GM12878 (cell line): ENCODE measurements at regions not wholly inside any gene's neighbourhood (a gene's known extent, or its start where the extent isn't known, plus 50 kb on each side); places are given as distances from the start of the nearest gene placed in this dataset.

Source experiments
- ATAC-seq: fragments of 200-7000 bp; cut with Tn5 transposase; 3 replicates; pipeline ENCODE4 v1.9.1; 2020; ENCODE audit warnings: mild to moderate bottlenecking, moderate library complexity
- BruUV-seq: library from RNA; stranded (reverse); fragments of 400-500 nt; replicated peaks from 2 replicates; lab custom pipeline; 2021; lab: Mats Ljungman, UMichigan
- CTCF ChIA-PET: fragments of 300-600 bp; sonication (Branson Sonifier 250); formaldehyde crosslinking; extraction: SDS; loops from one replicate; lab custom pipeline; 2021; ENCODE audit warnings: inconsistent platforms; lab: Yijun Ruan, JAX
- POLR2A ChIA-PET: fragments of 350-600 bp; formaldehyde crosslinking; extraction: SDS; loops from one replicate; lab custom pipeline; 2021; ENCODE audit warnings: inconsistent platforms; lab: Charles Lee
- RAD21 ChIA-PET: fragments of 300-600 bp; sonication (Branson Sonifier 250); formaldehyde crosslinking; loops from one replicate; lab custom pipeline; 2023; ENCODE audit warnings: antibody characterized with exemption; ENCODE audit not compliant: unreplicated experiment; lab: Charles Lee
- SMC1A ChIA-PET: fragments of 300-600 bp; sonication (Branson Sonifier 250); formaldehyde crosslinking; loops from one replicate; lab custom pipeline; 2023; ENCODE audit not compliant: unreplicated experiment, uncharacterized antibody; lab: Charles Lee
- DNase-seq: peaks from one replicate; pipeline ENCODE4 v3.0.0-alpha.2; 2011; ENCODE audit warnings: low read depth, low spot score
- FAIRE-seq: peaks from 3 replicates; lab custom pipeline; 2011; peaks lifted over from hg19 to GRCh38; lab: Jason Lieb, UNC
- H2AFZ ChIP-seq: 2 replicates; pipeline ENCODE4 v1.6.0; 2011; ENCODE audit warnings: low read depth, low read length, control low read depth; ENCODE audit not compliant: control insufficient read depth
- H3K27ac ChIP-seq: 2 replicates; pipeline ENCODE4 v1.5.1; 2011; ENCODE audit warnings: control low read depth; ENCODE audit not compliant: control insufficient read depth, insufficient read depth
- H3K27me3 ChIP-seq, 2 experiments: replicated peaks in 1 of 2; 2 replicates each; pipeline versions ENCODE4 v1.6.0 to v1.6.1; 2011; ENCODE audit warnings: low read length in 1 of 2; ENCODE audit not compliant: control insufficient read depth in 2 of 2, insufficient read depth in 2 of 2
- H3K36me3 ChIP-seq, 2 experiments: 2 replicates each; pipeline ENCODE4 v1.5.1; 2011; ENCODE audit warnings: low read length in 1 of 2; ENCODE audit not compliant: control insufficient read depth in 2 of 2, insufficient read depth in 2 of 2
- H3K4me1 ChIP-seq: 2 replicates; pipeline ENCODE4 v1.6.1; 2011; ENCODE audit warnings: mild to moderate bottlenecking, low read length, moderate library complexity, mixed read lengths; ENCODE audit not compliant: control insufficient read depth, insufficient read depth
- H3K4me2 ChIP-seq: 2 replicates; pipeline ENCODE4 v1.6.0; 2011; ENCODE audit warnings: control low read depth; ENCODE audit not compliant: control insufficient read depth, insufficient read depth
- H3K4me3 ChIP-seq: fragments of 200-600 bp; sonication (generic); 2 replicates; pipeline ENCODE4 v1.5.1; 2016
- H3K79me2 ChIP-seq: 2 replicates; pipeline ENCODE4 v1.6.0; 2011; ENCODE audit warnings: low read length; ENCODE audit not compliant: control insufficient read depth, insufficient read depth
- H3K9ac ChIP-seq: 2 replicates; pipeline ENCODE4 v1.8.0; 2011; ENCODE audit warnings: low read length, control low read depth, mixed read lengths; ENCODE audit not compliant: control insufficient read depth, insufficient read depth
- H3K9me3 ChIP-seq: replicated peaks from 3 replicates; pipeline ENCODE4 v1.5.1; 2011; ENCODE audit warnings: mild to moderate bottlenecking, low read length; ENCODE audit not compliant: control insufficient read depth, insufficient read depth
- H4K20me1 ChIP-seq: 2 replicates; pipeline ENCODE4 v1.6.0; 2011; ENCODE audit not compliant: control insufficient read depth, insufficient read depth
- CREM ChIP-seq: IDR thresholded peaks from 2 replicates; pipeline ENCODE4 v1.6.1; 2014; ENCODE audit warnings: antibody characterized with exemption, low read depth
- GATAD2B ChIP-seq: fragments of 450-650 bp; conservative IDR thresholded peaks from 2 replicates; pipeline ENCODE4 v1.6.1; 2017; ENCODE audit warnings: low read depth, mild to moderate bottlenecking, moderate library complexity
- IKZF1 ChIP-seq: fragments of 450-650 bp; conservative IDR thresholded peaks from 2 replicates; pipeline ENCODE4 v1.6.1; 2017; ENCODE audit warnings: antibody characterized with exemption, mild to moderate bottlenecking
- MYC ChIP-seq: IDR thresholded peaks from 2 replicates; pipeline ENCODE4 v1.6.1; 2011; ENCODE audit warnings: mild to moderate bottlenecking, low read length, moderate library complexity, inconsistent platforms; ENCODE audit not compliant: insufficient read depth, insufficient replicate concordance, insufficient read length, severe bottlenecking
- NRF1 ChIP-seq: conservative IDR thresholded peaks from 2 replicates; pipeline ENCODE4 v1.6.1; 2011; ENCODE audit warnings: mild to moderate bottlenecking, low read depth, low read length, improper control_type of control experiment
- RUNX3 ChIP-seq: IDR thresholded peaks from 2 replicates; pipeline ENCODE4 v1.6.1; 2012; ENCODE audit warnings: low read length, inconsistent platforms
- SMAD5 ChIP-seq: IDR thresholded peaks from 2 replicates; pipeline ENCODE4 v1.6.1; 2016; ENCODE audit warnings: antibody characterized with exemption, low read depth
- WGBS: methylation state at CpG from one replicate; pipeline ENCODE4 v1.1.6; 2016; ENCODE audit warnings: low lambda C conversion rate; ENCODE audit not compliant: insufficient replicate concordance, insufficient coverage; ENCODE audit errors: missing lambda C conversion rate; 5-methylcytosine and 5-hydroxymethylcytosine counted together
- in situ Hi-C: fragments of 300-500 bp; cut with MboI; formaldehyde crosslinking; loops from 9 replicates; pipeline ENCODE4 v1.14.3; 2018; ENCODE audit warnings: mixed read lengths
- intact Hi-C: fragments of 100-400 bp; cut with micrococcal nuclease; formaldehyde crosslinking; loops from one replicate; pipeline ENCODE4 v1.14.2; 2022; ENCODE audit not compliant: unreplicated experiment
- TF ChIP-seq, protein P1 (sequence below): fragments of 450-650 bp; IDR thresholded peaks from 2 replicates; pipeline ENCODE4 v1.6.1; 2016; ENCODE audit warnings: mild to moderate bottlenecking
- TF ChIP-seq, protein P2 (sequence below): IDR thresholded peaks from 2 replicates; pipeline ENCODE4 v1.6.1; 2011; ENCODE audit warnings: borderline replicate concordance, low read depth, mild to moderate bottlenecking, moderate library complexity, mixed read lengths, low read length; ENCODE audit not compliant: insufficient read depth; ENCODE audit errors: extremely low read length

DNA sequence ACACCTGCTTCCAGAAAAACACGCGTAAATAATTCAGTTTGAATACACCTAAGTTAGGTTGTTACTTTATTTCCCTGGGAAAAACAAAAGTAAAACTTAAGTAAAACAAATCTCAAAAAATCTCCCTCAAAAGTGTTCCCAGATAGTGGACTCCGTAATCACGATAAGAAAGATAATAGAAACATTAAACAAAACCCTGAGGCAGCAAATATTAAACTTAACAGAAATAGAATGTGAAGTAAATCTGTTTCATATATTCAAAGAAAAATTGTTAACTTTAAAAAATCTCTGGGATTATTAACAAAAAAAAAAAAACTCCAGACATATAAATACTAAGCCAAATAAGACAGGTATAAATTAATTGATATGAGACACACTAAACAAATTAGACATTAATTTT is 743.2 kb upstream of the NCAM2 start:
- Histone ChIP-seq H3K9me3 (no peaks in the 10 kb centered on the region), H3K9ac (no peak overlapping the region), H2AFZ (no peak overlapping the region), H3K36me3 (no peaks in the 10 kb centered on the region), H3K79me2 (no peaks in the 10 kb centered on the region), H4K20me1 (no peaks in the 10 kb centered on the region), H3K4me2 (no peak overlapping the region), H3K27me3 (no peaks in the 10 kb centered on the region), H3K4me1 (no peaks in the 10 kb centered on the region), H3K27ac (no peak overlapping the region), H3K4me3 (no peak overlapping the region)
- FAIRE-seq (no peak), ATAC-seq (no peak), DNase-seq (no peak)
- 64% methylated on average over 4 of the region's 4 CpGs for WGBS
- intact Hi-C loops = no loop called here
- ChIA-PET SMC1A (no interaction called here), RAD21 (no interaction called here), CTCF (no interaction called here), POLR2A (no interaction called here)
- no TSS peak for BruUV-seq
- in situ Hi-C loops = no loop called here
- TF ChIP-seq NRF1 (no peak), IKZF1 (no peak), MYC (no peak), SMAD5 (no peak), GATAD2B (no peak), CREM (no peak), RUNX3 (no peak)
- TF ChIP-seq, protein P1, sequence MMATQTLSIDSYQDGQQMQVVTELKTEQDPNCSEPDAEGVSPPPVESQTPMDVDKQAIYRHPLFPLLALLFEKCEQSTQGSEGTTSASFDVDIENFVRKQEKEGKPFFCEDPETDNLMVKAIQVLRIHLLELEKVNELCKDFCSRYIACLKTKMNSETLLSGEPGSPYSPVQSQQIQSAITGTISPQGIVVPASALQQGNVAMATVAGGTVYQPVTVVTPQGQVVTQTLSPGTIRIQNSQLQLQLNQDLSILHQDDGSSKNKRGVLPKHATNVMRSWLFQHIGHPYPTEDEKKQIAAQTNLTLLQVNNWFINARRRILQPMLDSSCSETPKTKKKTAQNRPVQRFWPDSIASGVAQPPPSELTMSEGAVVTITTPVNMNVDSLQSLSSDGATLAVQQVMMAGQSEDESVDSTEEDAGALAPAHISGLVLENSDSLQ = no peak
- TF ChIP-seq, protein P2, sequence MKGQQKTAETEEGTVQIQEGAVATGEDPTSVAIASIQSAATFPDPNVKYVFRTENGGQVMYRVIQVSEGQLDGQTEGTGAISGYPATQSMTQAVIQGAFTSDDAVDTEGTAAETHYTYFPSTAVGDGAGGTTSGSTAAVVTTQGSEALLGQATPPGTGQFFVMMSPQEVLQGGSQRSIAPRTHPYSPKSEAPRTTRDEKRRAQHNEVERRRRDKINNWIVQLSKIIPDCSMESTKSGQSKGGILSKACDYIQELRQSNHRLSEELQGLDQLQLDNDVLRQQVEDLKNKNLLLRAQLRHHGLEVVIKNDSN = no peak
